A549 (cell line): ENCODE measurements at regions not wholly inside any gene's neighbourhood (a gene's known extent, or its start where the extent isn't known, plus 50 kb on each side); places are given as distances from the start of the nearest gene placed in this dataset.

Source experiments
- ATAC-seq, 2 experiments: fragments of 200-7000 bp in 1 of 2; fragments of >200 bp in 1 of 2; cut with Nextera tagmentation in 1 of 2; cut with Tn5 transposase in 1 of 2; 3 replicates each; pipeline versions ENCODE4 v1.8.0 to v1.9.1; 2018 to 2020; ENCODE audit warnings: mild to moderate bottlenecking in 1 of 2, moderate library complexity in 1 of 2
- CTCF ChIA-PET: fragments of 300-600 bp; sonication (Branson Sonifier 250); formaldehyde crosslinking; extraction: SDS; loops from one replicate; lab custom pipeline; 2021; ENCODE audit warnings: antibody characterized with exemption, inconsistent platforms; lab: Yijun Ruan, JAX
- POLR2A ChIA-PET: fragments of 350-600 bp; formaldehyde crosslinking; extraction: SDS; loops from one replicate; lab custom pipeline; 2021; ENCODE audit warnings: antibody characterized with exemption, inconsistent platforms; lab: Yijun Ruan, JAX
- DNase-seq, 2 experiments: peaks; one replicate each; pipeline versions ENCODE4 v3.0.0 to v3.0.0-alpha.2; 2011 to 2016; ENCODE audit warnings: low read depth in 1 of 2, low spot score in 1 of 2
- FAIRE-seq: peaks from 2 replicates; lab custom pipeline; 2011; peaks lifted over from hg19 to GRCh38; lab: Jason Lieb, UNC
- H3K27ac ChIP-seq, 2 experiments: fragments of >200 bp; sonication (Bioruptor Twin); formaldehyde crosslinking; 3 replicates each; pipeline ENCODE4 v1.5.1; 2016 to 2017
- H3K4me1 ChIP-seq: fragments of >200 bp; sonication (Bioruptor Twin); formaldehyde crosslinking; 3 replicates; pipeline ENCODE4 v1.6.1; 2016
- H3K4me2 ChIP-seq: fragments of >200 bp; sonication (Bioruptor Twin); formaldehyde crosslinking; 3 replicates; pipeline ENCODE4 v1.6.1; 2016
- H3K4me3 ChIP-seq: fragments of >200 bp; sonication (Bioruptor Twin); formaldehyde crosslinking; 3 replicates; pipeline ENCODE4 v1.5.1; 2016
- H3K9me3 ChIP-seq: fragments of >200 bp; sonication (Bioruptor Twin); formaldehyde crosslinking; 3 replicates; pipeline ENCODE4 v1.6.1; 2016
- BHLHE40 ChIP-seq: IDR thresholded peaks from 2 replicates; pipeline ENCODE4 v1.6.1; 2012; ENCODE audit warnings: low read depth, low read length, inconsistent platforms
- CEBPB ChIP-seq, 2 experiments: fragments of >200 bp in 1 of 2; sonication (Bioruptor Twin) in 1 of 2; formaldehyde crosslinking in 1 of 2; IDR thresholded peaks; 2 replicates each; pipeline ENCODE4 v1.6.1; 2012 to 2016
- FOXS1 ChIP-seq: fragments of 250-450 bp; sonication (Bioruptor Pico); IDR thresholded peaks from 2 replicates; pipeline ENCODE4 v1.5.0; 2020; ENCODE audit warnings: mild to moderate bottlenecking, moderate library complexity
- GATA3 ChIP-seq: IDR thresholded peaks from 2 replicates; pipeline ENCODE4 v1.6.1; 2012; ENCODE audit warnings: borderline replicate concordance
- HDAC2 ChIP-seq: fragments of 200-600 bp; sonication (generic); IDR thresholded peaks from 2 replicates; pipeline ENCODE4 v1.6.1; 2016
- HEYL ChIP-seq: fragments of 250-450 bp; sonication (Bioruptor Pico); IDR thresholded peaks from 2 replicates; pipeline ENCODE4 v1.8.0; 2021; ENCODE audit warnings: mild to moderate bottlenecking, moderate library complexity
- MYC ChIP-seq: IDR thresholded peaks from 2 replicates; pipeline ENCODE4 v1.6.1; 2012; ENCODE audit warnings: mild to moderate bottlenecking, inconsistent platforms, low read length, improper control_type of control experiment, borderline replicate concordance
- PHF8 ChIP-seq: fragments of 200-600 bp; sonication (generic); IDR thresholded peaks from 2 replicates; pipeline ENCODE4 v1.6.1; 2016; ENCODE audit warnings: low read depth, mild to moderate bottlenecking, antibody characterized with exemption, moderate library complexity, borderline replicate concordance
- POLR2A ChIP-seq: IDR thresholded peaks from 2 replicates; pipeline ENCODE4 v1.6.1; 2012; ENCODE audit warnings: mild to moderate bottlenecking, low read length
- POLR2AphosphoS2 ChIP-seq: conservative IDR thresholded peaks from 2 replicates; pipeline ENCODE4 v1.6.1; 2012; ENCODE audit warnings: low read length, improper control_type of control experiment, inconsistent platforms
- RARB ChIP-seq: fragments of 250-450 bp; sonication (Bioruptor Pico); IDR thresholded peaks from 2 replicates; pipeline ENCODE4 v1.8.0; 2021; ENCODE audit warnings: mild to moderate bottlenecking, moderate library complexity
- SREBF2 ChIP-seq: fragments of 450-650 bp; IDR thresholded peaks from 2 replicates; pipeline ENCODE4 v1.6.1; 2014; ENCODE audit warnings: mild to moderate bottlenecking, moderate library complexity
- TP53 ChIP-seq: fragments of 250-450 bp; sonication (Bioruptor Pico); IDR thresholded peaks from 2 replicates; pipeline ENCODE4 v1.5.0; 2021; ENCODE audit warnings: mild to moderate bottlenecking, moderate library complexity
- WGBS: methylation state at CpG from one replicate; pipeline ENCODE4 v1.1.6; 2017; ENCODE audit errors: missing lambda C conversion rate; 5-methylcytosine and 5-hydroxymethylcytosine counted together
- TF ChIP-seq, protein P1 (sequence below): fragments of 250-450 bp; sonication (Bioruptor Pico); IDR thresholded peaks from 2 replicates; pipeline ENCODE4 v1.5.0; 2020; ENCODE audit warnings: low read depth, mild to moderate bottlenecking, moderate library complexity
- TF ChIP-seq, protein P2 (sequence below): fragments of >200 bp; sonication (Bioruptor Twin); formaldehyde crosslinking; IDR thresholded peaks from 3 replicates; pipeline ENCODE4 v1.5.1; 2016
- TF ChIP-seq, protein P3 (sequence below): fragments of 250-450 bp; sonication (Bioruptor Pico); IDR thresholded peaks from 2 replicates; pipeline ENCODE4 v1.5.0; 2021; ENCODE audit warnings: mild to moderate bottlenecking, moderate library complexity, borderline replicate concordance
- TF ChIP-seq, protein P4 (sequence below): IDR thresholded peaks from 2 replicates; pipeline ENCODE4 v1.6.1; 2012
- TF ChIP-seq, protein P5 (sequence below): fragments of 150-350 bp; IDR thresholded peaks from 2 replicates; pipeline ENCODE4 v1.6.1; 2014; ENCODE audit warnings: low read depth, mild to moderate bottlenecking, low read length

DNA sequence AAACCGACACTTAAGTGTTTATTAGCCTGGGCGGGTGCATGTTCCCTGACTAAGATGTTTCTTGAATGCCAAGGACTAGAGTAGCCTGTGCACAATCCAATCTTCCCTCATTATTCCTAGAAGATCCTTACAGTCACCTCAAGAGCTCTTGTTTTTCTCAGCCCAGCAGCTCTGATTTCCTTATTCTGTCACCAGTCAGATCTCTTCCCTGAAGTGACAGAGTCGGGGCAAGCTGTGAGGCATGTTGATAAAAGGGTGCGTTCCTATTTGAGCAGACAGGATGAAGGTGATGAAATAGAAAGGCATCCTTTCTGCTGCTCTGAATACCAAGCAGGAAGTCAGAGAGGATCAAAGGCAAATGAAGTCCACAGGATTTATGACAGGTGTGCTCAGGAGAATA, 125.6 kb upstream of the MCTP2 start:
- H3K4me3 ChIP-seq, result no peak overlapping the region
- ATAC-seq (no peak), DNase-seq (no peak), FAIRE-seq (no peak)
- under 1% methylated on average over 4 of the region's 4 CpGs for WGBS
- no peaks in the 10 kb centered on the region for H3K9me3 ChIP-seq
- H3K27ac ChIP-seq, result no peak overlapping the region
- ChIA-PET POLR2A (interaction anchor here (0.6 kb wide), 1 partner anchor 35 kb away, joined by 3 read pairs; no protein-coding TSS in a partner anchor), CTCF (no interaction called here)
- H3K4me1 ChIP-seq, result no peaks in the 10 kb centered on the region
- TF ChIP-seq BHLHE40 (no peak), HEYL (CRISPR knock-in tag) (no peak), POLR2A (no peak), MYC (no peak), GATA3 (no peak)
- TF ChIP-seq, protein P1, sequence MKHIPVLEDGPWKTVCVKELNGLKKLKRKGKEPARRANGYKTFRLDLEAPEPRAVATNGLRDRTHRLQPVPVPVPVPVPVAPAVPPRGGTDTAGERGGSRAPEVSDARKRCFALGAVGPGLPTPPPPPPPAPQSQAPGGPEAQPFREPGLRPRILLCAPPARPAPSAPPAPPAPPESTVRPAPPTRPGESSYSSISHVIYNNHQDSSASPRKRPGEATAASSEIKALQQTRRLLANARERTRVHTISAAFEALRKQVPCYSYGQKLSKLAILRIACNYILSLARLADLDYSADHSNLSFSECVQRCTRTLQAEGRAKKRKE (CRISPR knock-in tag), result no peak
- TF ChIP-seq, protein P2, sequence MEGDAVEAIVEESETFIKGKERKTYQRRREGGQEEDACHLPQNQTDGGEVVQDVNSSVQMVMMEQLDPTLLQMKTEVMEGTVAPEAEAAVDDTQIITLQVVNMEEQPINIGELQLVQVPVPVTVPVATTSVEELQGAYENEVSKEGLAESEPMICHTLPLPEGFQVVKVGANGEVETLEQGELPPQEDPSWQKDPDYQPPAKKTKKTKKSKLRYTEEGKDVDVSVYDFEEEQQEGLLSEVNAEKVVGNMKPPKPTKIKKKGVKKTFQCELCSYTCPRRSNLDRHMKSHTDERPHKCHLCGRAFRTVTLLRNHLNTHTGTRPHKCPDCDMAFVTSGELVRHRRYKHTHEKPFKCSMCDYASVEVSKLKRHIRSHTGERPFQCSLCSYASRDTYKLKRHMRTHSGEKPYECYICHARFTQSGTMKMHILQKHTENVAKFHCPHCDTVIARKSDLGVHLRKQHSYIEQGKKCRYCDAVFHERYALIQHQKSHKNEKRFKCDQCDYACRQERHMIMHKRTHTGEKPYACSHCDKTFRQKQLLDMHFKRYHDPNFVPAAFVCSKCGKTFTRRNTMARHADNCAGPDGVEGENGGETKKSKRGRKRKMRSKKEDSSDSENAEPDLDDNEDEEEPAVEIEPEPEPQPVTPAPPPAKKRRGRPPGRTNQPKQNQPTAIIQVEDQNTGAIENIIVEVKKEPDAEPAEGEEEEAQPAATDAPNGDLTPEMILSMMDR, result no peak
- H3K4me2 ChIP-seq, result no peak overlapping the region

DNA sequence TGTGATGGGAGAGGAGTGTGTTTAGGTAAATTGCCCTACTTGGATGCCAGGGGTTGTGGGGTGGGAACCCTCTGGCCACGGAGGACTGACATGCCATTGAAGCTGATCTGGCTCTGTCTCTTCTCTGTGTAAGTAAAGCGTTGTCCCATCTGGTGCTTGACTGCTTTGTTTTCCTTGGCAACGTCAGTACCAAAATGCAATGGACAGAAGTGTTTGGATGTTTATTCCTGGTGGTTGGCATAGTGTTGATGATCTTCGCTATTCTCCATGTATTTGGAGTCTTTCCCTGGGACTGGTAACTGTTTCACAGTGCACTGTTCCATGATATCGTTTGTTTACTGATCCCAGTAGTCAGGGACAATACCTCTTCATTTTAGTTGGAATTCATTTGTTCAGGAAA, 130.5 kb upstream of the MCTP2 start:
- POLR2A ChIA-PET, result no interaction called here
- no peak overlapping the region for H3K27ac ChIP-seq
- H3K4me1 ChIP-seq, result no peaks in the 10 kb centered on the region
- ATAC-seq, result no peak
- DNase-seq, result no peak
- no peak overlapping the region for H3K4me3 ChIP-seq
- TF ChIP-seq HDAC2 (no peak), SREBF2 (no peak), CEBPB (IDR thresholded peaks at IDR 0.05) (no peak), RARB (CRISPR knock-in tag) (no peak), BHLHE40 (no peak), PHF8 (no peak), TP53 (CRISPR knock-in tag) (no peak), POLR2AphosphoS2 (no peak), POLR2A (no peak), FOXS1 (CRISPR knock-in tag) (no peak)
- TF ChIP-seq, protein P3, sequence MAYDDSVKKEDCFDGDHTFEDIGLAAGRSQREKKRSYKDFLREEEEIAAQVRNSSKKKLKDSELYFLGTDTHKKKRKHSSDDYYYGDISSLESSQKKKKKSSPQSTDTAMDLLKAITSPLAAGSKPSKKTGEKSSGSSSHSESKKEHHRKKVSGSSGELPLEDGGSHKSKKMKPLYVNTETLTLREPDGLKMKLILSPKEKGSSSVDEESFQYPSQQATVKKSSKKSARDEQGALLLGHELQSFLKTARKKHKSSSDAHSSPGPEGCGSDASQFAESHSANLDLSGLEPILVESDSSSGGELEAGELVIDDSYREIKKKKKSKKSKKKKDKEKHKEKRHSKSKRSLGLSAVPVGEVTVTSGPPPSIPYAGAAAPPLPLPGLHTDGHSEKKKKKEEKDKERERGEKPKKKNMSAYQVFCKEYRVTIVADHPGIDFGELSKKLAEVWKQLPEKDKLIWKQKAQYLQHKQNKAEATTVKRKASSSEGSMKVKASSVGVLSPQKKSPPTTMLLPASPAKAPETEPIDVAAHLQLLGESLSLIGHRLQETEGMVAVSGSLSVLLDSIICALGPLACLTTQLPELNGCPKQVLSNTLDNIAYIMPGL (CRISPR knock-in tag), result no peak
- TF ChIP-seq, protein P4, sequence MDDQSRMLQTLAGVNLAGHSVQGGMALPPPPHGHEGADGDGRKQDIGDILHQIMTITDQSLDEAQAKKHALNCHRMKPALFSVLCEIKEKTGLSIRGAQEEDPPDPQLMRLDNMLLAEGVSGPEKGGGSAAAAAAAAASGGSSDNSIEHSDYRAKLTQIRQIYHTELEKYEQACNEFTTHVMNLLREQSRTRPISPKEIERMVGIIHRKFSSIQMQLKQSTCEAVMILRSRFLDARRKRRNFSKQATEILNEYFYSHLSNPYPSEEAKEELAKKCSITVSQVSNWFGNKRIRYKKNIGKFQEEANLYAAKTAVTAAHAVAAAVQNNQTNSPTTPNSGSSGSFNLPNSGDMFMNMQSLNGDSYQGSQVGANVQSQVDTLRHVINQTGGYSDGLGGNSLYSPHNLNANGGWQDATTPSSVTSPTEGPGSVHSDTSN, result no peak
- TF ChIP-seq, protein P5, sequence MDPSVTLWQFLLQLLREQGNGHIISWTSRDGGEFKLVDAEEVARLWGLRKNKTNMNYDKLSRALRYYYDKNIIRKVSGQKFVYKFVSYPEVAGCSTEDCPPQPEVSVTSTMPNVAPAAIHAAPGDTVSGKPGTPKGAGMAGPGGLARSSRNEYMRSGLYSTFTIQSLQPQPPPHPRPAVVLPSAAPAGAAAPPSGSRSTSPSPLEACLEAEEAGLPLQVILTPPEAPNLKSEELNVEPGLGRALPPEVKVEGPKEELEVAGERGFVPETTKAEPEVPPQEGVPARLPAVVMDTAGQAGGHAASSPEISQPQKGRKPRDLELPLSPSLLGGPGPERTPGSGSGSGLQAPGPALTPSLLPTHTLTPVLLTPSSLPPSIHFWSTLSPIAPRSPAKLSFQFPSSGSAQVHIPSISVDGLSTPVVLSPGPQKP, result no peak
- TF ChIP-seq, protein P1 (CRISPR knock-in tag), result no peak
- CTCF ChIA-PET, result no interaction called here
- WGBS, result 4% methylated on average over 5 of the region's 5 CpGs
- H3K9me3 ChIP-seq, result no peaks in the 10 kb centered on the region
- H3K4me2 ChIP-seq, result no peak overlapping the region
- FAIRE-seq, result no peak
